ENCODE measurements at regions not wholly inside any gene's neighbourhood (a gene's known extent, or its start where the extent isn't known, plus 50 kb on each side); places are given as distances from the start of the nearest gene placed in this dataset.

DNA sequence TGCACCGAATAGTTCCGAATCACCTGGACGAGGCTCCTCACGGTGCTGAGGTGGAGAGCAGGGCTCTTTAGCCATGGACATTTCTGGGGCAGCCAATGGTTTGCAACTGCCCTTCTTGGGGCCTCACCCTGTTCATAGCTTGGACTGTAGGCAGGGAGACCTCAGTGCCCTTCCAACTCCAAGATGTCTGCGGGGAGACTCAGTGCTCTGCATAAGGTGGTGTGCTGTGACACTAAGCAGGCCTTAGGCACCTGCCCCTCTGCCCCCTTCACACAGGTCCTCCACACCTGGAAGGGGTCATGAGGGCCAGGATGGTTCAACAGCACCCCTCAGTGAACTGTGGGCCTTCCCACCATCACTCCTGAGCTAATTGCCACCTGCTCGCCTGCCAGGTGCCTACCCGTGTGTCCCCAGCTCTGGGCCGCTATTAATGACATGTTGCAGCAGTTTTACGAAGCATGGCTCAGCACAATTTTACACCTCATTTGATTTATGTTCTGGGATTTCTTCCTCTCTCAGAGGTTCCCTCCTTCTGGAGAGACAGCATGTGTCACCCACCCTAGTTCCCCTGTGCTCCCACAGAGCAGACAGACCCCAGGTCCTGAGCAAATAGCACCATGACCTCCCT lies 101.2 kb upstream of the SMAD3 start:
- TF ChIP-seq POLR2A (IDR thresholded peaks at IDR 0.05): no peak
- no peak for TF ChIP-seq CTCF (IDR thresholded peaks at IDR 0.05)
- no peak for TF ChIP-seq POLR2AphosphoS5 (IDR thresholded peaks at IDR 0.05)
- TF ChIP-seq EP300 (IDR thresholded peaks at IDR 0.05; ENCODE audit: low read depth): no peak

Measured in transverse colon (tissue), 4 donors.